ENCODE measurements at regions not wholly inside any gene's neighbourhood (a gene's known extent, or its start where the extent isn't known, plus 50 kb on each side); places are given as distances from the start of the nearest gene placed in this dataset.

DNA sequence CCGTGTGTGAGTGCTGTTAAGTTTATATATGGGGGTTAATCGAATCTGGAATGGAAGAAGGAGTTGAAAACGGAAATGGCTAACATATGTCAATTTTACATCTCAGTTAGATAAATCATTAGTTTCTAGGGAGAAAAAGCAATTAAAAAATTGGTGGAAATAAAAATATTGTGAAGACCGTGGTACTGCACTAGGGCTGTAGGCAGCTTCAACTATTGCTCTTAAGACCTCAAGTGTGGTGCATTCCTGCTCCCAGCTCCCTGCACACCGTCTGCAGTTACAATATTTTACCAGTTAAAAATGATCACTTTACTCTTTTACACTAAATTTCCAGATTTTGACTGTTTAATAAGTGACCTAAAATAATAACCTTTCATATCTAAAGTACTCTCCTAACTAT, 977.3 kb upstream of the POU3F3 start:
- H3K4me1 ChIP-seq = no peaks in the 10 kb centered on the region
- FAIRE-seq = no peak
- ChIA-PET POLR2A (no interaction called here), CTCF (no interaction called here)
- no peaks in the 10 kb centered on the region for H3K9me3 ChIP-seq
- no peak for ATAC-seq
- DNase-seq (ENCODE audit: low read depth in 1 of 2, low spot score in 1 of 2) = no peak
- no peak overlapping the region for H3K4me3 ChIP-seq
- WGBS (ENCODE audit: missing lambda C conversion rate) = 2% methylated on average over 5 of the region's 5 CpGs
- TF ChIP-seq HOXB13 (CRISPR knock-in tag; IDR thresholded peaks at IDR 0.05; ENCODE audit: low read depth) (no peak), ESRRA (IDR thresholded peaks at IDR 0.05; ENCODE audit: borderline replicate concordance, low read length) (no peak), KDM5A (IDR thresholded peaks at IDR 0.05) (no peak), TP53 (CRISPR knock-in tag; IDR thresholded peaks at IDR 0.05) (no peak), FOSB (CRISPR knock-in tag; IDR thresholded peaks at IDR 0.05) (no peak), ZNF302 (CRISPR knock-in tag; IDR thresholded peaks at IDR 0.05) (no peak), JUN (IDR thresholded peaks at IDR 0.05) (no peak)
- TF ChIP-seq, protein P1, sequence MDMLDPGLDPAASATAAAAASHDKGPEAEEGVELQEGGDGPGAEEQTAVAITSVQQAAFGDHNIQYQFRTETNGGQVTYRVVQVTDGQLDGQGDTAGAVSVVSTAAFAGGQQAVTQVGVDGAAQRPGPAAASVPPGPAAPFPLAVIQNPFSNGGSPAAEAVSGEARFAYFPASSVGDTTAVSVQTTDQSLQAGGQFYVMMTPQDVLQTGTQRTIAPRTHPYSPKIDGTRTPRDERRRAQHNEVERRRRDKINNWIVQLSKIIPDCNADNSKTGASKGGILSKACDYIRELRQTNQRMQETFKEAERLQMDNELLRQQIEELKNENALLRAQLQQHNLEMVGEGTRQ (IDR thresholded peaks at IDR 0.05) = no peak
- TF ChIP-seq, protein P2, sequence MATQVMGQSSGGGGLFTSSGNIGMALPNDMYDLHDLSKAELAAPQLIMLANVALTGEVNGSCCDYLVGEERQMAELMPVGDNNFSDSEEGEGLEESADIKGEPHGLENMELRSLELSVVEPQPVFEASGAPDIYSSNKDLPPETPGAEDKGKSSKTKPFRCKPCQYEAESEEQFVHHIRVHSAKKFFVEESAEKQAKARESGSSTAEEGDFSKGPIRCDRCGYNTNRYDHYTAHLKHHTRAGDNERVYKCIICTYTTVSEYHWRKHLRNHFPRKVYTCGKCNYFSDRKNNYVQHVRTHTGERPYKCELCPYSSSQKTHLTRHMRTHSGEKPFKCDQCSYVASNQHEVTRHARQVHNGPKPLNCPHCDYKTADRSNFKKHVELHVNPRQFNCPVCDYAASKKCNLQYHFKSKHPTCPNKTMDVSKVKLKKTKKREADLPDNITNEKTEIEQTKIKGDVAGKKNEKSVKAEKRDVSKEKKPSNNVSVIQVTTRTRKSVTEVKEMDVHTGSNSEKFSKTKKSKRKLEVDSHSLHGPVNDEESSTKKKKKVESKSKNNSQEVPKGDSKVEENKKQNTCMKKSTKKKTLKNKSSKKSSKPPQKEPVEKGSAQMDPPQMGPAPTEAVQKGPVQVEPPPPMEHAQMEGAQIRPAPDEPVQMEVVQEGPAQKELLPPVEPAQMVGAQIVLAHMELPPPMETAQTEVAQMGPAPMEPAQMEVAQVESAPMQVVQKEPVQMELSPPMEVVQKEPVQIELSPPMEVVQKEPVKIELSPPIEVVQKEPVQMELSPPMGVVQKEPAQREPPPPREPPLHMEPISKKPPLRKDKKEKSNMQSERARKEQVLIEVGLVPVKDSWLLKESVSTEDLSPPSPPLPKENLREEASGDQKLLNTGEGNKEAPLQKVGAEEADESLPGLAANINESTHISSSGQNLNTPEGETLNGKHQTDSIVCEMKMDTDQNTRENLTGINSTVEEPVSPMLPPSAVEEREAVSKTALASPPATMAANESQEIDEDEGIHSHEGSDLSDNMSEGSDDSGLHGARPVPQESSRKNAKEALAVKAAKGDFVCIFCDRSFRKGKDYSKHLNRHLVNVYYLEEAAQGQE (IDR thresholded peaks at IDR 0.05) = no peak
- H3K4me2 ChIP-seq = no peak overlapping the region
- no peak overlapping the region for H3K27ac ChIP-seq

- CTCF ChIA-PET = no interaction called here
- no peaks in the 10 kb centered on the region for H3K4me1 ChIP-seq
- DNase-seq (ENCODE audit: low read depth in 1 of 2, low spot score in 1 of 2) (no peak), FAIRE-seq (no peak), ATAC-seq (no peak)
- POLR2A ChIA-PET = no interaction called here
- H3K9me3 ChIP-seq = no peaks in the 10 kb centered on the region
- WGBS (ENCODE audit: missing lambda C conversion rate) = 0% methylated on average over 1 of the region's 1 CpG
- TF ChIP-seq HEYL (CRISPR knock-in tag; IDR thresholded peaks at IDR 0.05) (no peak), RCOR1 (IDR thresholded peaks at IDR 0.05; ENCODE audit: low read depth, low read length) (no peak), NFE2L2 (conservative IDR thresholded peaks at IDR 0.05; ENCODE audit: low read length) (no peak), CEBPB (IDR thresholded peaks at IDR 0.05) (no peak), TP53 (CRISPR knock-in tag; IDR thresholded peaks at IDR 0.05) (no peak), CHD2 (IDR thresholded peaks at IDR 0.05; ENCODE audit: low read length, partially characterized antibody) (no peak), KDM1A (IDR thresholded peaks at IDR 0.05; ENCODE audit: low read depth) (no peak), ESRRA (IDR thresholded peaks at IDR 0.05; ENCODE audit: borderline replicate concordance, low read length) (no peak)
- TF ChIP-seq, protein P3, sequence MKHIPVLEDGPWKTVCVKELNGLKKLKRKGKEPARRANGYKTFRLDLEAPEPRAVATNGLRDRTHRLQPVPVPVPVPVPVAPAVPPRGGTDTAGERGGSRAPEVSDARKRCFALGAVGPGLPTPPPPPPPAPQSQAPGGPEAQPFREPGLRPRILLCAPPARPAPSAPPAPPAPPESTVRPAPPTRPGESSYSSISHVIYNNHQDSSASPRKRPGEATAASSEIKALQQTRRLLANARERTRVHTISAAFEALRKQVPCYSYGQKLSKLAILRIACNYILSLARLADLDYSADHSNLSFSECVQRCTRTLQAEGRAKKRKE (CRISPR knock-in tag; IDR thresholded peaks at IDR 0.05; ENCODE audit: low read depth) = no peak
- TF ChIP-seq, protein P4, sequence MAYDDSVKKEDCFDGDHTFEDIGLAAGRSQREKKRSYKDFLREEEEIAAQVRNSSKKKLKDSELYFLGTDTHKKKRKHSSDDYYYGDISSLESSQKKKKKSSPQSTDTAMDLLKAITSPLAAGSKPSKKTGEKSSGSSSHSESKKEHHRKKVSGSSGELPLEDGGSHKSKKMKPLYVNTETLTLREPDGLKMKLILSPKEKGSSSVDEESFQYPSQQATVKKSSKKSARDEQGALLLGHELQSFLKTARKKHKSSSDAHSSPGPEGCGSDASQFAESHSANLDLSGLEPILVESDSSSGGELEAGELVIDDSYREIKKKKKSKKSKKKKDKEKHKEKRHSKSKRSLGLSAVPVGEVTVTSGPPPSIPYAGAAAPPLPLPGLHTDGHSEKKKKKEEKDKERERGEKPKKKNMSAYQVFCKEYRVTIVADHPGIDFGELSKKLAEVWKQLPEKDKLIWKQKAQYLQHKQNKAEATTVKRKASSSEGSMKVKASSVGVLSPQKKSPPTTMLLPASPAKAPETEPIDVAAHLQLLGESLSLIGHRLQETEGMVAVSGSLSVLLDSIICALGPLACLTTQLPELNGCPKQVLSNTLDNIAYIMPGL (CRISPR knock-in tag; IDR thresholded peaks at IDR 0.05; ENCODE audit: borderline replicate concordance) = no peak
- no peak overlapping the region for H3K4me3 ChIP-seq
- H3K4me2 ChIP-seq = no peak overlapping the region
- no peak overlapping the region for H3K27ac ChIP-seq
Observed at GRCh38 chr2:103879101-103879500, 974.8 kb upstream of the POU3F3 start.
